Glutamatergic neuron (in vitro differentiated cells): ENCODE measurements at regions not wholly inside any gene's neighbourhood (a gene's known extent, or its start where the extent isn't known, plus 50 kb on each side); places are given as distances from the start of the nearest gene placed in this dataset.

Source experiments
- DNase-seq: peaks from one replicate; pipeline ENCODE4 v3.0.0; 2022
- H3K27ac Mint-ChIP-seq: one replicate; pipeline ENCODE4 v1.8.0; 2020; ENCODE audit warnings: mild to moderate bottlenecking, mixed read lengths, inconsistent platforms; ENCODE audit not compliant: unreplicated experiment
- H3K27me3 Mint-ChIP-seq: one replicate; pipeline ENCODE4 v1.8.0; 2020; ENCODE audit warnings: mild to moderate bottlenecking, moderate library complexity, mixed read lengths, inconsistent platforms; ENCODE audit not compliant: unreplicated experiment
- H3K36me3 Mint-ChIP-seq: one replicate; pipeline ENCODE4 v1.8.0; 2020; ENCODE audit warnings: mild to moderate bottlenecking, mixed read lengths, inconsistent platforms; ENCODE audit not compliant: unreplicated experiment
- H3K4me1 Mint-ChIP-seq: one replicate; pipeline ENCODE4 v1.8.0; 2020; ENCODE audit warnings: mild to moderate bottlenecking, low read depth, mixed read lengths, inconsistent platforms; ENCODE audit not compliant: unreplicated experiment
- H3K4me3 Mint-ChIP-seq: one replicate; pipeline ENCODE4 v1.8.0; 2020; ENCODE audit warnings: mild to moderate bottlenecking, mixed read lengths, inconsistent platforms; ENCODE audit not compliant: unreplicated experiment
- H3K9me3 Mint-ChIP-seq: one replicate; pipeline ENCODE4 v1.8.0; 2020; ENCODE audit warnings: mild to moderate bottlenecking, moderate library complexity, mixed read lengths, inconsistent platforms; ENCODE audit not compliant: unreplicated experiment
- TF ChIP-seq, protein P1 (sequence below): fragments of 200-600 bp; sonication (generic); IDR thresholded peaks from one replicate; pipeline ENCODE4 v1.5.0; 2021; ENCODE audit not compliant: partially characterized antibody, unreplicated experiment

DNA sequence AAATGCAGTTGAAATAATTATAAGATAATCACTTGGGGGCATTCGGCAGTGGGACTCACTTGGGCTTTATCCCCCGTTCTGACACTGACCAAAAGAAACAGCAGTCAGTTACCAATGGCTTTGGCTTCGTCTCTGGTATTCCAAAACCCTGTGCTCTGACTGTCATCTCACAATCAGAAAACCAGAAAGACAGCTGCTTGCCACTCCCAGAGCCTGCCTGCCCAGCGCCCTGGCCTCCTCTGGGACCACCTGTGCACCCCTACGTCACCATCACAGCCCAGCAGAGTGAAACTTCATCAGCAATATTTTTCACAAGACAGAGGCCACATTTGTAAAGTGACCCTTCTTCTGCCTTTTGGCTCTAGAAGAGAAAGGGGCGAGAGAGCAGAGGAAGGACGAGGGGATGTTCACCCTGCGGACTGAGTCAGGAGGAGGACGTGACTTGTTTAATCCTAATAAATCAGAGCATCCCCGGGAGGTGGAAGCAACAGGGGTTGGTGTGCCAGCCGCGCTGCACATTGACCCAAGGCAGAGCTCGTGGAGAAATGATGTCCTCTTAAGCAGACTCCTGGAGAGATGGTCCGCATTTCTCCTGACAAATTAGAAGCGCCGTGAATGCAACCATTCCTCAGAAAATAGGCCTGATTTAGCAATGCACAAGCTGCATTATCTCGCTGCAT, 397.8 kb upstream of the ZNF507 start:
- Mint-ChIP-seq H3K4me3 (no peak overlapping the region), H3K27me3 (peaks cover 4% of the 10 kb centered on the region), H3K27ac (no peak overlapping the region), H3K36me3 (peaks cover 5% of the 10 kb centered on the region), H3K9me3 (no peaks in the 10 kb centered on the region), H3K4me1 (peaks cover 12% of the 10 kb centered on the region)
- TF ChIP-seq, protein P1, sequence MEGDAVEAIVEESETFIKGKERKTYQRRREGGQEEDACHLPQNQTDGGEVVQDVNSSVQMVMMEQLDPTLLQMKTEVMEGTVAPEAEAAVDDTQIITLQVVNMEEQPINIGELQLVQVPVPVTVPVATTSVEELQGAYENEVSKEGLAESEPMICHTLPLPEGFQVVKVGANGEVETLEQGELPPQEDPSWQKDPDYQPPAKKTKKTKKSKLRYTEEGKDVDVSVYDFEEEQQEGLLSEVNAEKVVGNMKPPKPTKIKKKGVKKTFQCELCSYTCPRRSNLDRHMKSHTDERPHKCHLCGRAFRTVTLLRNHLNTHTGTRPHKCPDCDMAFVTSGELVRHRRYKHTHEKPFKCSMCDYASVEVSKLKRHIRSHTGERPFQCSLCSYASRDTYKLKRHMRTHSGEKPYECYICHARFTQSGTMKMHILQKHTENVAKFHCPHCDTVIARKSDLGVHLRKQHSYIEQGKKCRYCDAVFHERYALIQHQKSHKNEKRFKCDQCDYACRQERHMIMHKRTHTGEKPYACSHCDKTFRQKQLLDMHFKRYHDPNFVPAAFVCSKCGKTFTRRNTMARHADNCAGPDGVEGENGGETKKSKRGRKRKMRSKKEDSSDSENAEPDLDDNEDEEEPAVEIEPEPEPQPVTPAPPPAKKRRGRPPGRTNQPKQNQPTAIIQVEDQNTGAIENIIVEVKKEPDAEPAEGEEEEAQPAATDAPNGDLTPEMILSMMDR, result no peak
- no peak for DNase-seq

DNA sequence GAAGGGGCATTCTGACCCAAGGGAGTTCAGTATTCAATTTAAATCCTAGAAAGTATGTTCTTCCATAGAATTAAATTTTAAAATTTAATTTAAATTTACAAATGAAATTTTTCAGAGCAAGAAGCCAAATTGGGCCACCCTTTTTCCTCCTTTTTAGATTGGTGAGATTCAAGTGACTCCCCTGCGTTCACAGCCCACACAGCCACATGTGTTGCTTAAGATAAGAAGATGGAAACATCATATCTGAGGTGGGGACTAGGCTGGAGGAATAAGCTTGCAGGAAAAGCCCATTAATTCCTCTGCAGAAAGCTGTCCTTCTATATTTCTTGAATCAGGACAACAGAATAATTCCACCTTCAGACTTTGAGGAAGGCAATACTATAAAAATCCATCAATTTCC, 392.7 kb upstream of the ZNF507 start:
- Mint-ChIP-seq H3K27me3 (peaks cover 2% of the 10 kb centered on the region), H3K36me3 (peaks cover 5% of the 10 kb centered on the region), H3K4me3 (no peak overlapping the region), H3K9me3 (no peaks in the 10 kb centered on the region), H3K27ac (no peak overlapping the region), H3K4me1 (no peaks in the 10 kb centered on the region)
- DNase-seq, result no peak
- TF ChIP-seq, protein P1, result no peak

DNA sequence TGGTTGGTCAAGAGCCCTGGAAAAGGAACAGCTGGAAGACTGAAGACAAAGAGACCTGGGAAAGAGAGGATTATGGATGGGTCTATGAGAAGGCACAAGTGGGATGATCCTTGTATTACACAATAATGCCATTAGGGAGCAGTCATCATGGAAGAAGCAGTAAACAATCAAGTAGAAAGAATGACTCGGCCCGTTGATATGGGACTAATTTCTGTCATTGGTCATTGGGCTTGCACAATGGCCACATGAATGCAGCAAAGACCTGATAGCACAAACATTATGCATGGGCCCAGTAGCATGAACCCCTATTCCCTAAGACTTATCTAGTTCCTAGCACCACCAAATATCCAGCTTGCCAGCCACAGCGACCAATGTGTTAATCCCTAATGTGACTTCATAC, 390.3 kb upstream of the ZNF507 start:
- Mint-ChIP-seq H3K9me3 (peaks cover 2% of the 10 kb centered on the region), H3K27me3 (no peaks in the 10 kb centered on the region), H3K36me3 (peaks cover 5% of the 10 kb centered on the region), H3K4me3 (no peak overlapping the region), H3K4me1 (peaks cover 7% of the 10 kb centered on the region), H3K27ac (no peak overlapping the region)
- TF ChIP-seq, protein P1, result no peak
- DNase-seq, result no peak

DNA sequence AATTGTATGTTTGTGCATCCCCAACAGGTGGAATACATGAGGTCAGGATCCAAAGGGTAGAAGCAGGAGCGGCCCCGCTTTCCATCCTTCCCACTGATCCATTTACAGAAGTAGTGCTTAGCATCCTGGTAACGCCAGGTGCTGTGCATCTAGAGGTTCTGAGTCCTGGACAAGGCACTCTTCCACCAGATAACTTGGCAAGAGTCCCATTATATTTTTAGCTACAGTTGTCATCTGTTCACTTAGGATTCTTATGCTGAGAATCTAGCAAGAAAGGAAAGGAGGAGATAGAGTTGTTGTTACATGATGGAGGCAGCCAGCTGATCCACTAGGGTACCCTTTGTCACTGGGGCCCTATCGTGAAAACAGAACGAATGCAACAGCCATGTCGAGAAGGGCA, 389.5 kb upstream of the ZNF507 start:
- Mint-ChIP-seq H3K36me3 (peaks cover 5% of the 10 kb centered on the region), H3K9me3 (peaks cover 2% of the 10 kb centered on the region), H3K27me3 (no peaks in the 10 kb centered on the region), H3K4me1 (peaks cover 11% of the 10 kb centered on the region), H3K27ac (no peak overlapping the region), H3K4me3 (no peak overlapping the region)
- DNase-seq, result no peak
- TF ChIP-seq, protein P1, result no peak

DNA sequence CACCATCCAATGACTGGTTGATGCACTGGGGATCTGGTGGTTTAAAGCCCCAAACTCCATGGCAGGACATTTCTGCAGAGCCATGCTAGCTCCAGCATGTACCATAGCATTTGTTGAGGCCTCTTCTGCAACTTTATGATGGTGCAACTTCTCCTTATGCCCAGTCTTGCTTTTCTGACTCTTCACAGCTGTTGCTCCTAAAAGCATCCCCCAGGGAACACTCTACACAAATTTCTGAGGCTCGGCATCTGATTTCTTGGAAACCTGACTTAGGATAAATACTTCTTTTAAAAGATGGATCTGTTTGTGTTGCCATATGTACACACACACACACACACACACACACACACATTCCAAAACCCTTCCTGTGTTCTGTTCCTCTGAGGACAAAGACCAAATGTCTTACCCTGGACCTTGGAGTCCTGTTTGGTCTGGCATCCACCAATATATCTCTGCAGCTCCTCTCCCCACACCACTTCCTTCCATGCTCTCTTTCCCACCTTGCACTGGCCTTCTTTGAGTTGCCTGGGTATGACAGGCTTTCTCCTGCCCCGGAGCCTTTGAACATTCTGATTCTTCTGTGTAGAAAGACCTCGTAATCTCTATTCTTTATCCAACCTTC, 388.5 kb upstream of the ZNF507 start:
- Mint-ChIP-seq H3K27ac (no peak overlapping the region), H3K27me3 (no peaks in the 10 kb centered on the region), H3K4me1 (peaks cover 13% of the 10 kb centered on the region), H3K9me3 (peaks cover 2% of the 10 kb centered on the region), H3K36me3 (peaks cover 4% of the 10 kb centered on the region), H3K4me3 (no peak overlapping the region)
- TF ChIP-seq, protein P1, result no peak
- no peak for DNase-seq
